ENCODE measurements at regions not wholly inside any gene's neighbourhood (a gene's known extent, or its start where the extent isn't known, plus 50 kb on each side); places are given as distances from the start of the nearest gene placed in this dataset.

DNA sequence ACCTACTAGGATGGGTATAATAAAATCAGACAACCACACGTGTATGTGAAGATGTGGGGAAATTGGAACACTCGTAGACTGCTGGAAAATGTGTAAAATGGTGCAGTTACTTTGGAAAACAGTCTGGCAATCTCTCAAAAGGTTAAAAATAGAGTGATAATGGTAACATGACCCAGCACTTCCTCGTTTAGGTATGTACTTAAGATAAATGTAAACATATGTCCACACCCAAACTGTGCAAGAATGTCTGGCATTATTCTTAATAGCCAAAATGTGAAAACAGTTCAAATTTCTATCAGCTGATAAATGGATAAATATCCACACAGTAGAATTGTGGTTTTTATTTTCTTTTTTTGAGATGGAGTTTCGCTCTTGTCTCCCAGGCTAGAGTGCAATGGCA lies 272.8 kb downstream of the ZNF248 start:
- intact Hi-C loops (cut with DNase I; ENCODE audit: low total_unique reads) = no loop called here
- H3K9me3 ChIP-seq = no peaks in the 10 kb centered on the region

DNA sequence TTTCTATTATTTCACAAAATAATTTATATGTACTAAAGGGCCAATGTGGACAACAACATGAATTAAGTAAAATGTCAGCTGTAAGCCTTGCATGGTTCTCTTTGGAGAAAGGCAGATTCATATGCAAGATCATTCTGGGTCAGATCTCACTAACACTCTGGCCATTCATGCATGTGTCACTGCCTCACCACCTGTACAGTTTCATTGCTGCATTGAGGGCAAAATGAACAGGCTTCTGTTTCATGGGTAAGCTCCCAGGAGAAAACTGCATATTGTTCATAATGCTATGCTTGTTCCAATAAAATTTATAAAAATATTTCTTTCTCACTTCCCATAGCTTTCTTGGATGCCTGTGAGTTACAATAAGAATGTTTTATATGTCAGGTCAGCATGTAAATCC lies 275.2 kb downstream of the ZNF248 start:
- TF ChIP-seq, protein P1, sequence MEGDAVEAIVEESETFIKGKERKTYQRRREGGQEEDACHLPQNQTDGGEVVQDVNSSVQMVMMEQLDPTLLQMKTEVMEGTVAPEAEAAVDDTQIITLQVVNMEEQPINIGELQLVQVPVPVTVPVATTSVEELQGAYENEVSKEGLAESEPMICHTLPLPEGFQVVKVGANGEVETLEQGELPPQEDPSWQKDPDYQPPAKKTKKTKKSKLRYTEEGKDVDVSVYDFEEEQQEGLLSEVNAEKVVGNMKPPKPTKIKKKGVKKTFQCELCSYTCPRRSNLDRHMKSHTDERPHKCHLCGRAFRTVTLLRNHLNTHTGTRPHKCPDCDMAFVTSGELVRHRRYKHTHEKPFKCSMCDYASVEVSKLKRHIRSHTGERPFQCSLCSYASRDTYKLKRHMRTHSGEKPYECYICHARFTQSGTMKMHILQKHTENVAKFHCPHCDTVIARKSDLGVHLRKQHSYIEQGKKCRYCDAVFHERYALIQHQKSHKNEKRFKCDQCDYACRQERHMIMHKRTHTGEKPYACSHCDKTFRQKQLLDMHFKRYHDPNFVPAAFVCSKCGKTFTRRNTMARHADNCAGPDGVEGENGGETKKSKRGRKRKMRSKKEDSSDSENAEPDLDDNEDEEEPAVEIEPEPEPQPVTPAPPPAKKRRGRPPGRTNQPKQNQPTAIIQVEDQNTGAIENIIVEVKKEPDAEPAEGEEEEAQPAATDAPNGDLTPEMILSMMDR (IDR thresholded peaks at IDR 0.05) = no peak
- H3K9me3 ChIP-seq = no peaks in the 10 kb centered on the region
- no peak overlapping the region for H3K4me3 ChIP-seq
- DNase-seq = no peak
- H3K4me1 ChIP-seq = no peaks in the 10 kb centered on the region
- no peaks in the 10 kb centered on the region for H3K36me3 ChIP-seq
- no peak overlapping the region for H3K27ac ChIP-seq
- H3K27me3 ChIP-seq = no peaks in the 10 kb centered on the region
- intact Hi-C loops (cut with DNase I; ENCODE audit: low total_unique reads) = no loop called here

More for the DNA sequence above, 272.8 kb downstream of the ZNF248 start:
- Histone ChIP-seq H3K4me1 (no peaks in the 10 kb centered on the region), H3K36me3 (no peaks in the 10 kb centered on the region), H3K27ac (no peak overlapping the region), H3K27me3 (no peaks in the 10 kb centered on the region), H3K4me3 (no peak overlapping the region)
- TF ChIP-seq, protein P1 (IDR thresholded peaks at IDR 0.05) = no peak
- no peak for DNase-seq

DNA sequence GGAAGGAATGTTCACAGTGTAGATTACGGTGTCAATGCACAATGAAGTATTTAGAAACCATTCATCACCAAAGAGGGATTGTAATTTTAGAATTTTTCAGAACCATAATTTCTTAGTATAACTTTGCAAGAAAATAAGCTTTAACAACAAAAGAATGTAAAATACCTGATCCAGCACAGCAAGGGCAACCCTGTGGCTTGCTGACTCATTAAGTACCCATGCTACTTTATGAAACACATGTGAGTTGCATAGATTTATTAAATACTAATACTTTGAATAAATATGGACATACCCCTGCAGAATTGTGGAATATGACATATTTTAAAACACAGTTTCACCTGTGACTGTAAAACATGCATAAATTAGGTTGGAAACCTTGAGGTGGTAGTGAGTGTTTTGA lies 281.3 kb downstream of the ZNF248 start:
- no peak overlapping the region for H3K4me3 ChIP-seq
- H3K4me1 ChIP-seq = no peaks in the 10 kb centered on the region
- TF ChIP-seq, protein P1 (IDR thresholded peaks at IDR 0.05) = no peak
- no peak for DNase-seq
- H3K27me3 ChIP-seq = no peaks in the 10 kb centered on the region
- no peaks in the 10 kb centered on the region for H3K36me3 ChIP-seq
- no peaks in the 10 kb centered on the region for H3K9me3 ChIP-seq
- no peak overlapping the region for H3K27ac ChIP-seq
- intact Hi-C loops (cut with DNase I; ENCODE audit: low total_unique reads) = no loop called here

DNA sequence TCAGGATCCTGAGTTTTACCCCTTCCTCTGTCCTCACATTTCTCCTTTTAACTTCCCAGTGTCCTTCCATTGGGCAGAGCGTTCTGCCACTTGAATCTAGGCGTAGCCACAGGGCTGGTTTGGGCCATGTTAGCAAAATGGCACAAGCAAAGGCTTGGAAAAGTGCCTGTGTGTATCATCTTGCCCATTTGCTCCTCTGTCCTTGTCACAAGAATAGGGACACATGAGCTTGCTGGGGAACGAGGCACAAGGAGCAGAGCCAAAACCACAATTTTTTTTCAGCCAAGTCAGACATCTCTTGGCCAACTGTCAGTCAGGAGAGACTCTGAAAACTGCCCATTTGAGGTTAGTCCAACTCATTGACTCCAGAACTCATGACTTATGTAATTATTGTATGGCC lies 285.2 kb downstream of the ZNF248 start:
- no peaks in the 10 kb centered on the region for H3K9me3 ChIP-seq
- no peak overlapping the region for H3K4me3 ChIP-seq
- H3K27ac ChIP-seq = no peak overlapping the region
- DNase-seq = no peak
- H3K27me3 ChIP-seq = no peaks in the 10 kb centered on the region
- H3K36me3 ChIP-seq = no peaks in the 10 kb centered on the region
- TF ChIP-seq, protein P1 (IDR thresholded peaks at IDR 0.05) = no peak
- H3K4me1 ChIP-seq = no peaks in the 10 kb centered on the region
- intact Hi-C loops (cut with DNase I; ENCODE audit: low total_unique reads) = no loop called here

DNA sequence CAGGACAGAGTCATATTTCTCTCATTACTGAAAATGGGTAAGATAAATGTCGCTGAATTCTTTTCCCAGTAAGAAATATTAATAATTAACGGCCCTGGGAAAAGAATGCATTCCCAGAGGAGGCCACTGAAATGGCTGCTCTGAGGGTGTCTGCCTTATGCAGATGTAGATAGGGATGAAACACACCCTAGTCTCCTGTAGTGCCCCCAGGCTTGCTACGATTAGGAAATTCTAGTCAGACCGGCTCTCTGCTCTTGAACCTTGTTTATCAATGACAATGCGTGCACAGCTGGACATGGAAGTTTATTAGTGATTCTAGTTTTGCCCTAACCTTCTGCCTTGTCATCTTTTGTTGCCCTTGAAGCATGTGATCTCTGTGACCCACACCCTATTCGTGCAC lies 291.1 kb downstream of the ZNF248 start:
- intact Hi-C loops (cut with DNase I; ENCODE audit: low total_unique reads) = no loop called here
- no peaks in the 10 kb centered on the region for H3K4me1 ChIP-seq
- no peaks in the 10 kb centered on the region for H3K36me3 ChIP-seq
- no peaks in the 10 kb centered on the region for H3K9me3 ChIP-seq
- H3K27ac ChIP-seq = no peak overlapping the region
- H3K27me3 ChIP-seq = no peaks in the 10 kb centered on the region
- no peak overlapping the region for H3K4me3 ChIP-seq
- TF ChIP-seq, protein P1 (IDR thresholded peaks at IDR 0.05) = no peak
- DNase-seq = no peak

DNA sequence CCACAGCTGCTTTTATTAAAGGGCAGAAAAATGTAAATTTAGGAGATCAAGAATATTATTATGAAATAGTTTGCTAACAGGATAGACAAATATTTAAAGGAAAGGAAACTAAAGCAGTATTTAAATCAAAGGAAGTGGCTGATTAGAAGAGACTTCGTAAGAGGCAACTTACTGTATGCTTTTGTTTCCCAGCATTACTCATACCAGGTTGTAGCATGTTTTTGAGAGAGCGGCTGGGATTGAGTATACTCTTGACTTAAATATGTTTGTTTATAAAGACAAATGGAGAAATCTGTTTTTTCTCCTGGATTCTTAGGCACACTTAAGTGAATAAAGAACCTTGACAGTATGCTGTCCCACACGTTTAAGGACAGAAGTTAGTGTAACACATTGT lies 293.7 kb downstream of the ZNF248 start:
- intact Hi-C loops (cut with DNase I; ENCODE audit: low total_unique reads) = no loop called here
- H3K27me3 ChIP-seq = no peaks in the 10 kb centered on the region
- TF ChIP-seq, protein P1 (IDR thresholded peaks at IDR 0.05) = no peak

More for the DNA sequence above, 293.7 kb downstream of the ZNF248 start:
- DNase-seq = no peak
- Histone ChIP-seq H3K9me3 (no peaks in the 10 kb centered on the region), H3K4me1 (no peaks in the 10 kb centered on the region), H3K36me3 (no peaks in the 10 kb centered on the region), H3K27ac (no peak overlapping the region), H3K4me3 (no peak overlapping the region)

All from tibial artery (tissue), 4 donors.